ENCODE measurements at regions not wholly inside any gene's neighbourhood (a gene's known extent, or its start where the extent isn't known, plus 50 kb on each side); places are given as distances from the start of the nearest gene placed in this dataset.

- H3K27me3 Mint-ChIP-seq: no peaks in the 10 kb centered on the region
- no peaks in the 10 kb centered on the region for H3K36me3 Mint-ChIP-seq (ENCODE audit: insufficient read depth)
- no peak overlapping the region for H3K4me3 Mint-ChIP-seq (ENCODE audit: low read depth)
- H3K27ac Mint-ChIP-seq: no peak overlapping the region
- H3K9me3 Mint-ChIP-seq (ENCODE audit: low read depth): peaks cover 10% of the 10 kb centered on the region
- peaks cover 3% of the 10 kb centered on the region for H3K4me1 Mint-ChIP-seq (ENCODE audit: low read depth)
- TF ChIP-seq, protein P1, sequence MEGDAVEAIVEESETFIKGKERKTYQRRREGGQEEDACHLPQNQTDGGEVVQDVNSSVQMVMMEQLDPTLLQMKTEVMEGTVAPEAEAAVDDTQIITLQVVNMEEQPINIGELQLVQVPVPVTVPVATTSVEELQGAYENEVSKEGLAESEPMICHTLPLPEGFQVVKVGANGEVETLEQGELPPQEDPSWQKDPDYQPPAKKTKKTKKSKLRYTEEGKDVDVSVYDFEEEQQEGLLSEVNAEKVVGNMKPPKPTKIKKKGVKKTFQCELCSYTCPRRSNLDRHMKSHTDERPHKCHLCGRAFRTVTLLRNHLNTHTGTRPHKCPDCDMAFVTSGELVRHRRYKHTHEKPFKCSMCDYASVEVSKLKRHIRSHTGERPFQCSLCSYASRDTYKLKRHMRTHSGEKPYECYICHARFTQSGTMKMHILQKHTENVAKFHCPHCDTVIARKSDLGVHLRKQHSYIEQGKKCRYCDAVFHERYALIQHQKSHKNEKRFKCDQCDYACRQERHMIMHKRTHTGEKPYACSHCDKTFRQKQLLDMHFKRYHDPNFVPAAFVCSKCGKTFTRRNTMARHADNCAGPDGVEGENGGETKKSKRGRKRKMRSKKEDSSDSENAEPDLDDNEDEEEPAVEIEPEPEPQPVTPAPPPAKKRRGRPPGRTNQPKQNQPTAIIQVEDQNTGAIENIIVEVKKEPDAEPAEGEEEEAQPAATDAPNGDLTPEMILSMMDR (IDR thresholded peaks at IDR 0.05; ENCODE audit: unreplicated experiment): no peak
- DNase-seq (ENCODE audit: low spot score, unreplicated experiment): no peak
Observed at GRCh38 chr5:25579111-25579510, 934.3 kb upstream of the CDH10 start.

DNA sequence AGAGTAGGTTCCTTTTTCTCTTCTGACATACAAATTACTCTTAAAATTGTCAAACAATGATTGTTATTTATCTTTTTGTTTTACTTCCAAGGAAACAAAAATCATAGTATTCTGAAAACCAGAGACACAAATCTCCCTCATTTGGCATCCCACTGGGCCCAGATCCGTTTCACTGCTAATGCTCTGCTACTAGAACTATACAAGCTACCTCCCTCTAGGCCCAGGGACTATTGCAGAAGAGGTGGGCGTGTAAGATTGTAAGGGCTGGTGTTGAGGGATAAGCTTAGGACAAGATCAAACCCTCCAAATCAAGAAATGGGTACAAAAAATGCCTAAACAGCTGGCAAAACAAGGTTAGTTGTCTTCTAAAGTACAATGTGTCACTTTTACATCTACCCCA is 928.9 kb upstream of the CDH10 start:
- H3K27ac Mint-ChIP-seq: no peak overlapping the region
- H3K36me3 Mint-ChIP-seq (ENCODE audit: insufficient read depth): no peaks in the 10 kb centered on the region
- H3K9me3 Mint-ChIP-seq (ENCODE audit: low read depth): peaks cover 3% of the 10 kb centered on the region
- TF ChIP-seq, protein P1 (IDR thresholded peaks at IDR 0.05; ENCODE audit: unreplicated experiment): no peak
- H3K27me3 Mint-ChIP-seq: no peaks in the 10 kb centered on the region
- peaks cover 3% of the 10 kb centered on the region for H3K4me1 Mint-ChIP-seq (ENCODE audit: low read depth)
- H3K4me3 Mint-ChIP-seq (ENCODE audit: low read depth): no peak overlapping the region
- DNase-seq (ENCODE audit: low spot score, unreplicated experiment): no peak

- DNase-seq (ENCODE audit: low spot score, unreplicated experiment): no peak
- no peak overlapping the region for H3K4me3 Mint-ChIP-seq (ENCODE audit: low read depth)
- H3K4me1 Mint-ChIP-seq (ENCODE audit: low read depth): peaks cover 2% of the 10 kb centered on the region
- H3K27ac Mint-ChIP-seq: no peak overlapping the region
- H3K36me3 Mint-ChIP-seq (ENCODE audit: insufficient read depth): no peaks in the 10 kb centered on the region
- TF ChIP-seq, protein P1 (IDR thresholded peaks at IDR 0.05; ENCODE audit: unreplicated experiment): no peak
- H3K27me3 Mint-ChIP-seq: no peaks in the 10 kb centered on the region
- peaks cover 9% of the 10 kb centered on the region for H3K9me3 Mint-ChIP-seq (ENCODE audit: low read depth)
Observed at GRCh38 chr5:25570067-25570583, 925.3 kb upstream of the CDH10 start.

DNA sequence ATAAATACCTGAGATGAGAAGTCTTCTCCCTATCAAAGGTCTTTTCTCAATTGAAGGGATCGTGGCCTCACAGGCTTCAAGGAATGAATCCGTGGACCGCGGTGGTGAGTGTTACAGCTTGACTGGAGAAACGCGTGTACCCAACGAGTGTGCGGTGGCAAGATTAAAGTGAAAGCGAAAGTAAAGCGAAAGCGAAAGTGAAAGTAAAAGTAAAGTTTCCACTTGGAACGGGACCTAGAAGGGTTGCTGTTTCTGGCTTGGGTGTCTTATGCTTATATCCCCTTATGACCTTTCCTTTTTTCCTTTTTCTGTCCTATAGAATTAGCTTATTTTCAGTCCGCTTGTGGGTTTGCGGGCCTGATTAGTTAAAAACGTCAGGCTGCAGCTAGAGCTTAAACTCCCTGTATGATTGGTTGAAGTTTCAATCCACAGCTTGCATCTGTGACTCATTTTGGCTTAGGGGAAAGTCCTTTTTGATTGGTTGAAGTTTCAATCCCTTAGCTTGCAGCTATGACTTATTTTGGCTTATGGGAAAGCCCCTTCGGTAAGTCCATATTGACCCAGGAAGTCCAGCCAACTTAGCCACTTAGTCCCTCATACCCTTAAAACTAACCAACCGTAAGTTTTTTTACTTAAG is 924.3 kb upstream of the CDH10 start:
- DNase-seq (ENCODE audit: low spot score, unreplicated experiment): no peak
- Mint-ChIP-seq H3K4me1 (ENCODE audit: low read depth) (peaks cover 2% of the 10 kb centered on the region), H3K36me3 (ENCODE audit: insufficient read depth) (no peaks in the 10 kb centered on the region), H3K4me3 (ENCODE audit: low read depth) (no peak overlapping the region), H3K9me3 (ENCODE audit: low read depth) (peaks cover 12% of the 10 kb centered on the region), H3K27me3 (no peaks in the 10 kb centered on the region), H3K27ac (no peak overlapping the region)
- TF ChIP-seq, protein P1 (IDR thresholded peaks at IDR 0.05; ENCODE audit: unreplicated experiment): no peak

DNA sequence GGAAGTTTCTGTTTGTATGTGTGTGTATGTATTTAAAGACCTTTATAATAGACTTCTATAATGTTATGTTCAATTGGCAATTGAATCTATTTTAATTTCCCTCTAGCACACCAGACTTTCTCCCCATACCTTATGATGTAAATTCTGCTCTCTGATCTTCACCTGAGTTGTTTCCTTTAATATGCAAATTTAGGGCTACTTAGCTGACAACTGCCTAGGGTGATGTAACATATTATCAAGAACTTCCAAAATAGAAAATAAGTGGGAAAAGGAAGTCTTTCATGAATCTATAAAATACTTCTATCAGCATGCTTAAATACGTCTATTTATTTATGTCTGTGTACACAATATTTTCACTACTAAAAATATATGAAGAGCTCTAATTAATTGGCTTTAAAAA is 923.5 kb upstream of the CDH10 start:
- Mint-ChIP-seq H3K4me3 (ENCODE audit: low read depth) (no peak overlapping the region), H3K27ac (no peak overlapping the region), H3K4me1 (ENCODE audit: low read depth) (peaks cover 2% of the 10 kb centered on the region), H3K36me3 (ENCODE audit: insufficient read depth) (no peaks in the 10 kb centered on the region), H3K27me3 (no peaks in the 10 kb centered on the region), H3K9me3 (ENCODE audit: low read depth) (peaks cover 18% of the 10 kb centered on the region)
- DNase-seq (ENCODE audit: low spot score, unreplicated experiment): no peak
- TF ChIP-seq, protein P1 (IDR thresholded peaks at IDR 0.05; ENCODE audit: unreplicated experiment): no peak
